Tibial nerve (tissue), 4 donors: ENCODE measurements at regions not wholly inside any gene's neighbourhood (a gene's known extent, or its start where the extent isn't known, plus 50 kb on each side); places are given as distances from the start of the nearest gene placed in this dataset.

Experiments
- EP300 ChIP-seq, 2 donors: sonication (generic); formaldehyde crosslinking; IDR thresholded peaks; one replicate each; pipeline ENCODE4 v1.6.1; 2017; ENCODE audit warnings: antibody characterized with exemption in 2 of 2, mild to moderate bottlenecking in 1 of 2
- TF ChIP-seq, protein P1 (sequence below), 5 experiments: fragments of 200-600 bp in 3 of 5; fragments of 450-650 bp in 2 of 5; sonication (generic) in 3 of 5; IDR thresholded peaks; one replicate each; pipeline ENCODE4 v1.5.1; 2016 to 2019; ENCODE audit warnings: antibody characterized with exemption in 5 of 5, mild to moderate bottlenecking in 3 of 5, moderate library complexity in 2 of 5

DNA sequence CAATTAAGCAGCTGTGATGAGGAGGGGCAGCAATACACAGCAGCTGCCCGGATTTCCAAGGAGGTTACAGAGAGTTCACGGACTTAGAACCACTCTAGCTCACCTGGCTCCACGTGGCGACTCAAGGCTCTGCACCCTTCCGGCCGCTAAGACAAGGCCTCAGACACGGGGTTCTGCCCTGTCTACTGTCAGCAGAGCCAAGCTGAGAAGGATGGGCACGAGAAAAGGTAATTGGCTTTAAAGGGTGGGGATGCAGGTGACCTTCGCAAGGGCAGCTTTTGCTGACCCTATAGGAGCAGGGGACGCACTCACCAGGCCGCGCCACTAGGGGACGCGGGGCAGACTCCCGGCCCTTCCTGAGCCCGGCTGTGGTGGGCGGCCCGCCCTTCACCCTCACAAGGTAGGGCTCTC, 152.4 kb downstream of the KIF20B start:
- TF ChIP-seq, protein P1, sequence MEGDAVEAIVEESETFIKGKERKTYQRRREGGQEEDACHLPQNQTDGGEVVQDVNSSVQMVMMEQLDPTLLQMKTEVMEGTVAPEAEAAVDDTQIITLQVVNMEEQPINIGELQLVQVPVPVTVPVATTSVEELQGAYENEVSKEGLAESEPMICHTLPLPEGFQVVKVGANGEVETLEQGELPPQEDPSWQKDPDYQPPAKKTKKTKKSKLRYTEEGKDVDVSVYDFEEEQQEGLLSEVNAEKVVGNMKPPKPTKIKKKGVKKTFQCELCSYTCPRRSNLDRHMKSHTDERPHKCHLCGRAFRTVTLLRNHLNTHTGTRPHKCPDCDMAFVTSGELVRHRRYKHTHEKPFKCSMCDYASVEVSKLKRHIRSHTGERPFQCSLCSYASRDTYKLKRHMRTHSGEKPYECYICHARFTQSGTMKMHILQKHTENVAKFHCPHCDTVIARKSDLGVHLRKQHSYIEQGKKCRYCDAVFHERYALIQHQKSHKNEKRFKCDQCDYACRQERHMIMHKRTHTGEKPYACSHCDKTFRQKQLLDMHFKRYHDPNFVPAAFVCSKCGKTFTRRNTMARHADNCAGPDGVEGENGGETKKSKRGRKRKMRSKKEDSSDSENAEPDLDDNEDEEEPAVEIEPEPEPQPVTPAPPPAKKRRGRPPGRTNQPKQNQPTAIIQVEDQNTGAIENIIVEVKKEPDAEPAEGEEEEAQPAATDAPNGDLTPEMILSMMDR (IDR thresholded peaks at IDR 0.05), result no peak
- TF ChIP-seq EP300 (IDR thresholded peaks at IDR 0.05), result no peak
